DMS 273 (cell line): ENCODE measurements at regions not wholly inside any gene's neighbourhood (a gene's known extent, or its start where the extent isn't known, plus 50 kb on each side); places are given as distances from the start of the nearest gene placed in this dataset.

ENCODE experiments used
- DNase-seq: peaks from one replicate; lab custom pipeline; 2025; ENCODE audit not compliant: unreplicated experiment; lab: John Stamatoyannopoulos, UW

DNA sequence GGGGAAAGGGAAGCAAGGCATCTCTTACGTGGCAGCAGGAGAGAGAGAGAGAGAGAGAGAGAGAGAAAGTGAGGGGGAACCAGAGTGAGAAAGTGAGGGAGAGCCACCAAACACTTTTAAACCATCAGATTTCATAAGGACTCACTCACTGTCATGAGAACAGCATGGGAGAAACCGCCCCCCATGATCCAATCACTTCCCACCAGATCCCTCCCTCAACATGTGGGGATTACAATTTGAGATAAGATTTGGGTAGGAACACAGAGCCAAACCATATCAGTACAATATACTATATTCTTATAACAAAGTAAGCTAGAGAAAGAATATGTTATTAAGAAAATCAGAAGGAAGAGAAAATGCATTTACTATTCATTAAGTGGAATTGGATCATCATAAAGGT is 53.7 kb upstream of the PLXNC1 start:
- no peak for DNase-seq

DNA sequence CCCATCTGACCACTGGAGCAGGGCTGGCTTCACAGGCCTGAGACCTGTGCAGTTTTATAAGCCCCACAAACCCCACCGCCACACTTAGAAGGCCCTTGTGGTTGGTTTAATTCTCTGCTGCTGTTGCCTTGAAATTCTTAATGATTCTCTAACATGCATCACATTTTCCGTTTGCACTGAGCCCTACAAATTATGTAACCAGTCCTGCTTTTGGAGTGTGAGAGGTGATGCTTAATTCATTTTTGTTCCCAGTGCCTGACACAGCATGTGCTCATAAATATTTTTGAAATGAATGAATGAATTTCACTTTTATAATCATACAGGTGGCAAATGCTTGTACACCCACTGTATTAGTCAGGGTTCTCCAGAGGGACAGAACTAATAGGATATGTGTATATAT is 52.8 kb upstream of the PLXNC1 start:
- DNase-seq, result no peak

DNA sequence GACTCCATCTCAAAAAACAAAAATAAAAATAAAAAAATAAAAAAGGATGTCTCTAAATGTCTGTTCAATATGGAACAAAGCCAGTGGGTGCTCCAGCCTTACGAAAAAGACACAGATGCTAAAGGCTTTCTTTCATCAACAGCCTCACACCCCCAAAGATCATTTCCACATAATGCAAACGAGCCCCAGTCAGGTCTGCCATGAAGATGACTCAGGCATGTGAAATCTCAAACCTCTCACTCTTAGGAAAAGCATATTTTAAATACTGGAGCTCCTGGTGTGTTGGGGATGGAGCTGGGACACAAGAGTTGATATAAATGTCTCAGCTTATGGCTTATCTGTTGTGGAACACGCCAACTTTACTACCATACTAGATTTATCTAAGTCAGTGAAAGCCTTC is 49.9 kb upstream of the PLXNC1 start:
- DNase-seq, result no peak
